WTC11 (cell line): ENCODE measurements at regions not wholly inside any gene's neighbourhood (a gene's known extent, or its start where the extent isn't known, plus 50 kb on each side); places are given as distances from the start of the nearest gene placed in this dataset.
"Not testable (repeated sequence)": the region's sequence is repeated elsewhere in the genome, so short reads cannot be mapped to it uniquely, and the experiment has no call there.

Source experiments
- ATAC-seq: fragments of 200-7000 bp; cut with Tn5 transposase; 2 replicates; pipeline ENCODE4 v1.10.0; 2021; ENCODE audit warnings: mild to moderate bottlenecking, moderate library complexity
- CTCF ChIA-PET: fragments of 300-600 bp; sonication (Branson Sonifier 250); formaldehyde crosslinking; loops from one replicate; lab custom pipeline; 2021; ENCODE audit warnings: antibody characterized with exemption; lab: Charles Lee
- POLR2A ChIA-PET: fragments of 350-600 bp; sonication (Branson Sonifier 250); formaldehyde crosslinking; loops from one replicate; lab custom pipeline; 2021; ENCODE audit warnings: antibody characterized with exemption; lab: Charles Lee
- DNase-seq: peaks from one replicate; pipeline ENCODE4 v3.0.0; 2021; ENCODE audit warnings: low spot score
- H3K27ac Mint-ChIP-seq: 2 replicates; pipeline ENCODE4 v1.8.0; 2021; ENCODE audit warnings: mixed read lengths
- H3K27me3 Mint-ChIP-seq: 2 replicates; pipeline ENCODE4 v1.8.0; 2021; ENCODE audit warnings: low read depth, mild to moderate bottlenecking, moderate library complexity, mixed read lengths
- H3K36me3 Mint-ChIP-seq: 2 replicates; pipeline ENCODE4 v1.8.0; 2021; ENCODE audit warnings: mixed read lengths
- H3K4me1 Mint-ChIP-seq: 2 replicates; pipeline ENCODE4 v1.8.0; 2022; ENCODE audit warnings: mixed read lengths
- H3K4me3 Mint-ChIP-seq: 2 replicates; pipeline ENCODE4 v1.8.0; 2021; ENCODE audit warnings: mild to moderate bottlenecking, moderate library complexity, mixed read lengths
- H3K9me3 Mint-ChIP-seq: 2 replicates; pipeline ENCODE4 v1.8.0; 2021; ENCODE audit warnings: mixed read lengths
- ARID4B ChIP-seq: sonication (generic); formaldehyde crosslinking; IDR thresholded peaks from 2 replicates; pipeline ENCODE4 v1.8.0; 2023; ENCODE audit warnings: missing genetic modification reagents, mild to moderate bottlenecking, borderline replicate concordance
- CREB1 ChIP-seq: sonication (generic); formaldehyde crosslinking; IDR thresholded peaks from 2 replicates; pipeline ENCODE4 v1.8.0; 2023; ENCODE audit warnings: mild to moderate bottlenecking, missing genetic modification reagents
- ESRRA ChIP-seq: sonication (generic); formaldehyde crosslinking; IDR thresholded peaks from 2 replicates; pipeline ENCODE4 v1.8.1; 2022; ENCODE audit warnings: mild to moderate bottlenecking, missing genetic modification reagents, borderline replicate concordance
- GRHL2 ChIP-seq: fragments of 250-450 bp; sonication (Bioruptor Pico); IDR thresholded peaks from 2 replicates; pipeline ENCODE4 v1.8.0; 2022; ENCODE audit warnings: mild to moderate bottlenecking, moderate library complexity; ENCODE audit not compliant: insufficient replicate concordance, severe bottlenecking
- JAZF1 ChIP-seq: fragments of 250-450 bp; sonication (Bioruptor Pico); IDR thresholded peaks from 2 replicates; pipeline ENCODE4 v1.9.0; 2021; ENCODE audit warnings: moderate library complexity, mild to moderate bottlenecking, inconsistent platforms
- NFATC4 ChIP-seq: fragments of 250-450 bp; sonication (Bioruptor Pico); IDR thresholded peaks from 2 replicates; pipeline ENCODE4 v1.9.0; 2021; ENCODE audit warnings: mild to moderate bottlenecking
- RELA ChIP-seq: sonication (generic); formaldehyde crosslinking; IDR thresholded peaks from 2 replicates; pipeline ENCODE4 v1.8.1; 2022; ENCODE audit warnings: missing genetic modification reagents, mild to moderate bottlenecking, borderline replicate concordance
- RORB ChIP-seq: fragments of 250-450 bp; sonication (Bioruptor Pico); IDR thresholded peaks from 2 replicates; pipeline ENCODE4 v1.9.0; 2021; ENCODE audit warnings: mild to moderate bottlenecking
- TEAD1 ChIP-seq: sonication (generic); formaldehyde crosslinking; IDR thresholded peaks from 2 replicates; pipeline ENCODE4 v1.8.0; 2022; ENCODE audit warnings: mild to moderate bottlenecking, missing genetic modification reagents
- TP53 ChIP-seq: sonication (generic); formaldehyde crosslinking; IDR thresholded peaks from 2 replicates; pipeline ENCODE4 v1.8.1; 2023; ENCODE audit warnings: mild to moderate bottlenecking, missing genetic modification reagents
- ZBTB43 ChIP-seq: sonication (generic); formaldehyde crosslinking; IDR thresholded peaks from 2 replicates; pipeline ENCODE4 v1.8.1; 2023; ENCODE audit warnings: mild to moderate bottlenecking, missing genetic modification reagents
- ZSCAN18 ChIP-seq: fragments of 250-450 bp; sonication (Bioruptor Pico); IDR thresholded peaks from 2 replicates; pipeline ENCODE4 v2.1.2; 2022; ENCODE audit warnings: mild to moderate bottlenecking, moderate library complexity
- TF ChIP-seq, protein P1 (sequence below): sonication (generic); formaldehyde crosslinking; IDR thresholded peaks from 2 replicates; pipeline ENCODE4 v1.8.1; 2023; ENCODE audit warnings: mild to moderate bottlenecking, missing genetic modification reagents, borderline replicate concordance

GRCh38 chrY:19587311-19587710, 157.2 kb downstream of the KDM5D start (continued):
- TF ChIP-seq ZSCAN18 (no peak), ZBTB43 (CRISPR knock-in tag) (no peak), TP53 (CRISPR knock-in tag) (no peak), GRHL2 (no peak), RELA (CRISPR knock-in tag) (no peak), NFATC4 (CRISPR knock-in tag) (no peak), RORB (CRISPR knock-in tag) (no peak)

DNA sequence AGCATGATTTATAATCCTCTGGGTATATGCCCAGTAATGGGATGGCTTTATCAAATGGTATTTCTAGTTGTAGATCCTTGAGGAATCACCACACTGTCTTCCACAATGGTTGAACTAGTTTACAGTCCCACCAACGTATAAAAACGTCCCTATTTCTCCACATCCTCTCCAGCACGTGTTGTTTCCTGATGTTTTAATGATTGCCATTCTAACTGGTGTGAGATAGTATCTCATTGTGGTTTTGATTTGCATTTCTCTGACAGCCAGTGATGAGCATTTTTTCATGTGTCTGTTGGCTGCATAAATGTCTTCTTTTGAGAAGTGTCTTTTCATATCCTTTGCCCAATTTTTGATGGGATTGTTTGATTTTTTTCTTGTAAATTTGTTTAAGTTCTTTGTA, 163.5 kb downstream of the KDM5D start:
- Mint-ChIP-seq H3K4me1 (peaks cover 14% of the 10 kb centered on the region), H3K36me3 (peaks cover 40% of the 10 kb centered on the region), H3K9me3 (peaks cover 14% of the 10 kb centered on the region)
- DNase-seq, H3K27ac Mint-ChIP-seq, H3K27me3 Mint-ChIP-seq, ATAC-seq, CTCF ChIA-PET, H3K4me3 Mint-ChIP-seq, POLR2A ChIA-PET: not testable (repeated sequence)

DNA sequence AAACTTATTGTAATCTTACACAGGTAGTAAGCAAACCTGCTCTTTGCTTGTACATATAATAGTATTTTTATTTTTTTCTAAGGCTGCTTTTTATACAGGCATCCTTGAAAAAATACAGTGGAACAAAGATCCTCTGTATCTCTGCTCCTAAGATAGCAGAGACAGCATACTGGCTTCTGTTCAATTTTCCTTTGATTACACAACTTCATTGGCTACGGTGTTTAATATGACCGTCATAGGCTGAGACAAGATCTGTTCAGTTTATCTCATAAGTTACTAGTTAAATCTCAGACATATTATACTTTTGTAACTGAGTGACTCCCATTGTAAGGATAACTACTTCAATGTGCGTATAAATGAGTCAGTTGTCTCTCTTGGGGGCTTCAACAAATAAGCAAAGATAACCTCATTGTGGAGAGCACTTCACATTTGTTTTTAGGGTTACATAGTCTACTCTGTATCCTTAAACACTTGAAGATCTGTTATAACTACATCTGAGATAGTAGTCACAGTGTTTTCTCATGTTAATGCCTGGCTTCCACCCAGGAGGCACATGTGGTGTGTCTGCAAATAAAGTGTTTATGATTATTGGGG, 166.1 kb downstream of the KDM5D start:
- Mint-ChIP-seq H3K36me3 (peaks cover 20% of the 10 kb centered on the region), H3K4me3 (no peak overlapping the region), H3K4me1 (peaks cover 19% of the 10 kb centered on the region), H3K27ac (no peak overlapping the region), H3K9me3 (no peaks in the 10 kb centered on the region), H3K27me3 (no peaks in the 10 kb centered on the region)
- CTCF ChIA-PET: no interaction called here
- POLR2A ChIA-PET: no interaction called here
- TF ChIP-seq CREB1 (CRISPR knock-in tag) (no peak), ESRRA (CRISPR knock-in tag) (no peak), TP53 (CRISPR knock-in tag) (no peak), ARID4B (CRISPR knock-in tag) (no peak), JAZF1 (CRISPR knock-in tag) (no peak), TEAD1 (CRISPR knock-in tag) (no peak)
- TF ChIP-seq, protein P1, sequence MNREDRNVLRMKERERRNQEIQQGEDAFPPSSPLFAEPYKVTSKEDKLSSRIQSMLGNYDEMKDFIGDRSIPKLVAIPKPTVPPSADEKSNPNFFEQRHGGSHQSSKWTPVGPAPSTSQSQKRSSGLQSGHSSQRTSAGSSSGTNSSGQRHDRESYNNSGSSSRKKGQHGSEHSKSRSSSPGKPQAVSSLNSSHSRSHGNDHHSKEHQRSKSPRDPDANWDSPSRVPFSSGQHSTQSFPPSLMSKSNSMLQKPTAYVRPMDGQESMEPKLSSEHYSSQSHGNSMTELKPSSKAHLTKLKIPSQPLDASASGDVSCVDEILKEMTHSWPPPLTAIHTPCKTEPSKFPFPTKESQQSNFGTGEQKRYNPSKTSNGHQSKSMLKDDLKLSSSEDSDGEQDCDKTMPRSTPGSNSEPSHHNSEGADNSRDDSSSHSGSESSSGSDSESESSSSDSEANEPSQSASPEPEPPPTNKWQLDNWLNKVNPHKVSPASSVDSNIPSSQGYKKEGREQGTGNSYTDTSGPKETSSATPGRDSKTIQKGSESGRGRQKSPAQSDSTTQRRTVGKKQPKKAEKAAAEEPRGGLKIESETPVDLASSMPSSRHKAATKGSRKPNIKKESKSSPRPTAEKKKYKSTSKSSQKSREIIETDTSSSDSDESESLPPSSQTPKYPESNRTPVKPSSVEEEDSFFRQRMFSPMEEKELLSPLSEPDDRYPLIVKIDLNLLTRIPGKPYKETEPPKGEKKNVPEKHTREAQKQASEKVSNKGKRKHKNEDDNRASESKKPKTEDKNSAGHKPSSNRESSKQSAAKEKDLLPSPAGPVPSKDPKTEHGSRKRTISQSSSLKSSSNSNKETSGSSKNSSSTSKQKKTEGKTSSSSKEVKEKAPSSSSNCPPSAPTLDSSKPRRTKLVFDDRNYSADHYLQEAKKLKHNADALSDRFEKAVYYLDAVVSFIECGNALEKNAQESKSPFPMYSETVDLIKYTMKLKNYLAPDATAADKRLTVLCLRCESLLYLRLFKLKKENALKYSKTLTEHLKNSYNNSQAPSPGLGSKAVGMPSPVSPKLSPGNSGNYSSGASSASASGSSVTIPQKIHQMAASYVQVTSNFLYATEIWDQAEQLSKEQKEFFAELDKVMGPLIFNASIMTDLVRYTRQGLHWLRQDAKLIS: no peak
- no peak for ATAC-seq
- no peak for DNase-seq
